ENCODE measurements at regions not wholly inside any gene's neighbourhood (a gene's known extent, or its start where the extent isn't known, plus 50 kb on each side); places are given as distances from the start of the nearest gene placed in this dataset.

DNA sequence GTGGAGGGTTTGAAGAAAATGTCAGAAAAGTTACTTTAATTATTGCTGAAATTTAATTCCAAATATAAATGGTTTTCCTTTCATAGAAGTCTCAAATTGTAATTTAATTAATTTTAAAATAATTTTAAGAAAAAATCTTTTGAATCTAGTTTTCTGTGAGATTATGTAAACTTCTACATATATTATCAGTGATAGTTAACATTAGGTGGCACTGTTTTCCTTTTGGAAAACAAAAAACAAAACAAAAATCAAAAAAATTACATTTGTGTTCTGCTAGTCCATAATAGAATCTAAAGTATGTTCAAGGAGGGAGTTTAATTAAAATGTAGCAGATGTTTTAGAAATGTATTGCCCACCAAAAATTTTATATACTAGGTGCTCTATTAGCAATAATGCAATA lies 1456.7 kb downstream of the REEP3 start:
- TF ChIP-seq ZFP3 (CRISPR knock-in tag; IDR thresholded peaks at IDR 0.05) = no peak
- no peak for TF ChIP-seq PATZ1 (CRISPR knock-in tag; IDR thresholded peaks at IDR 0.05; ENCODE audit: borderline replicate concordance)
- no peak for TF ChIP-seq ARNTL (CRISPR knock-in tag; IDR thresholded peaks at IDR 0.05; ENCODE audit: borderline replicate concordance, low read depth)
- TF ChIP-seq BACH2 (CRISPR knock-in tag; IDR thresholded peaks at IDR 0.05; ENCODE audit: borderline replicate concordance) = no peak
- no peak for TF ChIP-seq CSRNP3 (CRISPR knock-in tag; IDR thresholded peaks at IDR 0.05)
- TF ChIP-seq CREB5 (CRISPR knock-in tag; IDR thresholded peaks at IDR 0.05; ENCODE audit: low read depth) = no peak
- TF ChIP-seq ESRRG (CRISPR knock-in tag; IDR thresholded peaks at IDR 0.05) = no peak
- TF ChIP-seq ZC3H10 (CRISPR knock-in tag; IDR thresholded peaks at IDR 0.05) = no peak
- no peak for TF ChIP-seq ZNF565 (CRISPR knock-in tag; conservative IDR thresholded peaks at IDR 0.05; ENCODE audit: low read depth)
- no peak for TF ChIP-seq ZNF8 (CRISPR knock-in tag; IDR thresholded peaks at IDR 0.05)
- no peak for TF ChIP-seq GLIS3 (CRISPR knock-in tag; IDR thresholded peaks at IDR 0.05)
